OCI-LY7 (cell line): ENCODE measurements at regions not wholly inside any gene's neighbourhood (a gene's known extent, or its start where the extent isn't known, plus 50 kb on each side); places are given as distances from the start of the nearest gene placed in this dataset.

Experiments used
- BruUV-seq: library from RNA; stranded (reverse); fragments of 400-500 nt; replicated peaks from 2 replicates; lab custom pipeline; 2021; lab: Mats Ljungman, UMichigan
- CTCF ChIA-PET: fragments of 300-600 bp; sonication (Branson Sonifier 250); formaldehyde crosslinking; loops from one replicate; lab custom pipeline; 2022; ENCODE audit warnings: antibody characterized with exemption; ENCODE audit not compliant: unreplicated experiment; lab: Charles Lee
- POLR2A ChIA-PET: fragments of 300-600 bp; sonication (Branson Sonifier 250); formaldehyde crosslinking; loops from one replicate; lab custom pipeline; 2022; ENCODE audit warnings: antibody characterized with exemption; lab: Charles Lee
- DNase-seq: peaks from one replicate; pipeline ENCODE4 v3.0.0-alpha.2; 2015; ENCODE audit warnings: low spot score
- H2AFZ ChIP-seq: fragments of 200-600 bp; sonication (generic), shearing (Covaris generic); 2 replicates; pipeline ENCODE4 v1.6.1; 2014; ENCODE audit warnings: mild to moderate bottlenecking, antibody characterized with exemption, low read length, moderate library complexity
- H3K27ac ChIP-seq: fragments of 200-600 bp; sonication (generic); 2 replicates; pipeline ENCODE4 v1.5.1; 2014; ENCODE audit warnings: mixed run types, low read depth, mild to moderate bottlenecking, moderate library complexity, low read length, inconsistent platforms; ENCODE audit not compliant: poor library complexity, severe bottlenecking
- H3K36me3 ChIP-seq: fragments of 200-600 bp; sonication (generic); 2 replicates; pipeline ENCODE4 v1.6.1; 2014; ENCODE audit warnings: mild to moderate bottlenecking, antibody characterized with exemption, low read length, moderate library complexity, mixed read lengths; ENCODE audit not compliant: insufficient read depth
- H3K4me1 ChIP-seq: fragments of 200-600 bp; sonication (generic); 2 replicates; pipeline ENCODE4 v1.5.1; 2014; ENCODE audit warnings: mild to moderate bottlenecking, low read length; ENCODE audit not compliant: insufficient read depth, poor library complexity, severe bottlenecking
- H3K4me2 ChIP-seq: fragments of 200-600 bp; sonication (generic); 2 replicates; pipeline ENCODE4 v1.6.1; 2014; ENCODE audit warnings: mild to moderate bottlenecking, low read length
- H3K4me3 ChIP-seq: fragments of 200-600 bp; sonication (generic); 2 replicates; pipeline ENCODE4 v1.5.1; 2014; ENCODE audit warnings: mild to moderate bottlenecking, low read depth, low read length; ENCODE audit not compliant: poor library complexity, severe bottlenecking
- H3K79me2 ChIP-seq: fragments of 200-600 bp; sonication (generic); 2 replicates; pipeline ENCODE4 v1.6.1; 2016; ENCODE audit warnings: low read depth, mild to moderate bottlenecking, low read length, moderate library complexity, mixed read lengths; ENCODE audit not compliant: insufficient read depth
- H3K9me2 ChIP-seq: fragments of 200-600 bp; sonication (generic); 2 replicates; pipeline ENCODE4 v1.6.1; 2016; ENCODE audit warnings: mild to moderate bottlenecking, low read length, mixed read lengths; ENCODE audit not compliant: insufficient read depth
- H3K9me3 ChIP-seq: fragments of 200-600 bp; sonication (generic); 2 replicates; pipeline ENCODE4 v1.6.1; 2014; ENCODE audit warnings: mild to moderate bottlenecking, mixed run types, low read length, mixed read lengths
- H4K20me1 ChIP-seq: fragments of 200-600 bp; sonication (generic); 2 replicates; pipeline ENCODE4 v1.6.1; 2014; ENCODE audit warnings: mild to moderate bottlenecking, antibody characterized with exemption, low read length, moderate library complexity, mixed read lengths; ENCODE audit not compliant: insufficient read depth
- EZH2phosphoT487 ChIP-seq: fragments of 200-600 bp; sonication (generic); IDR thresholded peaks from 2 replicates; pipeline ENCODE4 v1.6.1; 2018; ENCODE audit warnings: low read depth, borderline replicate concordance, mild to moderate bottlenecking, mixed run types, antibody characterized with exemption, low read length, moderate library complexity, mixed read lengths
- intact Hi-C: fragments of 100-400 bp; cut with micrococcal nuclease; formaldehyde crosslinking; loops from one replicate; pipeline ENCODE4 v1.10.0; 2022; ENCODE audit not compliant: unreplicated experiment
- TF ChIP-seq, protein P1 (sequence below): fragments of 200-600 bp; sonication (generic); conservative IDR thresholded peaks from 2 replicates; pipeline ENCODE4 v1.5.1; 2014; ENCODE audit warnings: mild to moderate bottlenecking, antibody characterized with exemption, low read length, moderate library complexity, mixed read lengths

DNA sequence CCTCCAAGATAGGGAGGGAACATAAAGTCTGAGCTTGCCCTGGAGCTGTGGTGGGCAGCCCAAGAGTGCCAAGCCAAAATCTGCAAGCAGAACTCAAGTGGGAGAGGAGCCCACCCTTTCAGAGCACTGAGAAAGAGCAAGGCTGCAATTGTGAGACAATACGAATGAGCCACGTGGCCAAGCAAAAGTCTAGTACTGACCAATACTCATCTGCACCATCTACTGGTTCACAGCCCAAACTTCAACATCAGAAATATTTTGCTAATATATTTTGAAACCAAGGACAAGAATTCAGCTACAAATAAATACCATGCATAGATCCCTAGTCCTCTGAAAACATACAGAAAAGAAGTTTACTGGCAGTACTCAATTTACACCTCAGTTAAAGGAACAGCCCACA lies 696.2 kb upstream of the COX7C start:
- BruUV-seq, result no TSS peak

GRCh38 chr5:85927632-85928031 lies 690.1 kb upstream of the COX7C start:
- no peaks in the 10 kb centered on the region for H4K20me1 ChIP-seq
- no peaks in the 10 kb centered on the region for H3K36me3 ChIP-seq
- H3K79me2 ChIP-seq, result no peaks in the 10 kb centered on the region
- H3K27ac ChIP-seq, result no peak overlapping the region
- H2AFZ ChIP-seq, result no peak overlapping the region
- no peak overlapping the region for H3K4me3 ChIP-seq
- no peak for DNase-seq
- no peaks in the 10 kb centered on the region for H3K9me2 ChIP-seq
- CTCF ChIA-PET, result no interaction called here
- intact Hi-C loops, result no loop called here
- no peaks in the 10 kb centered on the region for H3K4me1 ChIP-seq
- POLR2A ChIA-PET, result interaction anchor here (0.5 kb wide), 1 partner anchor 47 kb away, joined by 6 read pairs; no protein-coding TSS in a partner anchor
- BruUV-seq, result no TSS peak
- no peak overlapping the region for H3K4me2 ChIP-seq
- no peak for TF ChIP-seq EZH2phosphoT487
- TF ChIP-seq, protein P1, sequence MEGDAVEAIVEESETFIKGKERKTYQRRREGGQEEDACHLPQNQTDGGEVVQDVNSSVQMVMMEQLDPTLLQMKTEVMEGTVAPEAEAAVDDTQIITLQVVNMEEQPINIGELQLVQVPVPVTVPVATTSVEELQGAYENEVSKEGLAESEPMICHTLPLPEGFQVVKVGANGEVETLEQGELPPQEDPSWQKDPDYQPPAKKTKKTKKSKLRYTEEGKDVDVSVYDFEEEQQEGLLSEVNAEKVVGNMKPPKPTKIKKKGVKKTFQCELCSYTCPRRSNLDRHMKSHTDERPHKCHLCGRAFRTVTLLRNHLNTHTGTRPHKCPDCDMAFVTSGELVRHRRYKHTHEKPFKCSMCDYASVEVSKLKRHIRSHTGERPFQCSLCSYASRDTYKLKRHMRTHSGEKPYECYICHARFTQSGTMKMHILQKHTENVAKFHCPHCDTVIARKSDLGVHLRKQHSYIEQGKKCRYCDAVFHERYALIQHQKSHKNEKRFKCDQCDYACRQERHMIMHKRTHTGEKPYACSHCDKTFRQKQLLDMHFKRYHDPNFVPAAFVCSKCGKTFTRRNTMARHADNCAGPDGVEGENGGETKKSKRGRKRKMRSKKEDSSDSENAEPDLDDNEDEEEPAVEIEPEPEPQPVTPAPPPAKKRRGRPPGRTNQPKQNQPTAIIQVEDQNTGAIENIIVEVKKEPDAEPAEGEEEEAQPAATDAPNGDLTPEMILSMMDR, result no peak
- no peaks in the 10 kb centered on the region for H3K9me3 ChIP-seq

More for the DNA sequence above, 696.2 kb upstream of the COX7C start:
- intact Hi-C loops, result no loop called here
- Histone ChIP-seq H3K36me3 (no peaks in the 10 kb centered on the region), H3K4me2 (no peak overlapping the region), H3K9me2 (no peaks in the 10 kb centered on the region), H4K20me1 (no peaks in the 10 kb centered on the region), H3K79me2 (no peaks in the 10 kb centered on the region), H3K27ac (no peak overlapping the region), H3K4me1 (no peaks in the 10 kb centered on the region), H3K4me3 (no peak overlapping the region), H2AFZ (no peak overlapping the region), H3K9me3 (no peaks in the 10 kb centered on the region)
- DNase-seq, result no peak
- ChIA-PET CTCF (no interaction called here), POLR2A (interaction anchor here (0.9 kb wide), 1 partner anchor 21 kb away, joined by 4 read pairs; no protein-coding TSS in a partner anchor)
- no peak for TF ChIP-seq EZH2phosphoT487
- TF ChIP-seq, protein P1, result no peak

GRCh38 chr5:85929713-85930112 lies 688.0 kb upstream of the COX7C start:
- Histone ChIP-seq H3K79me2 (no peaks in the 10 kb centered on the region), H3K9me3 (no peaks in the 10 kb centered on the region), H3K27ac (no peak overlapping the region), H3K4me3 (no peak overlapping the region), H3K4me2 (no peak overlapping the region), H2AFZ (no peak overlapping the region), H3K4me1 (no peaks in the 10 kb centered on the region), H3K36me3 (no peaks in the 10 kb centered on the region), H3K9me2 (no peaks in the 10 kb centered on the region), H4K20me1 (no peaks in the 10 kb centered on the region)
- TF ChIP-seq, protein P1, result no peak
- TF ChIP-seq EZH2phosphoT487, result no peak
- no TSS peak for BruUV-seq
- ChIA-PET CTCF (no interaction called here), POLR2A (interaction anchor here (0.6 kb wide), 1 partner anchor 18 kb away, joined by 5 read pairs; no protein-coding TSS in a partner anchor)
- intact Hi-C loops, result no loop called here
- no peak for DNase-seq
